Ovary (tissue), 7 donors: ENCODE measurements at regions not wholly inside any gene's neighbourhood (a gene's known extent, or its start where the extent isn't known, plus 50 kb on each side); places are given as distances from the start of the nearest gene placed in this dataset.

Experiments used
- DNase-seq, 5 donors: peaks; one replicate each; pipeline ENCODE4 v3.0.0-alpha.2; 2019 to 2020
- H3K27ac ChIP-seq, 2 donors: fragments of 200-600 bp; one replicate each; pipeline versions ENCODE4 v1.5.1 to v1.8.0; 2019 to 2022
- H3K27me3 ChIP-seq: fragments of 200-600 bp; one replicate; pipeline ENCODE4 v1.8.0; 2022
- H3K36me3 ChIP-seq: fragments of 200-600 bp; sonication (generic); one replicate; pipeline ENCODE4 v1.5.1; 2019
- H3K4me1 ChIP-seq: one replicate; pipeline ENCODE4 v1.8.1; 2013; ENCODE audit warnings: mild to moderate bottlenecking, moderate library complexity; ENCODE audit not compliant: insufficient read depth
- H3K4me3 ChIP-seq: fragments of 200-600 bp; sonication (generic); one replicate; pipeline ENCODE4 v1.5.1; 2017
- H3K9me3 ChIP-seq, 2 donors: fragments of 200-600 bp in 1 of 2; sonication (generic) in 1 of 2; one replicate each; pipeline versions ENCODE4 v1.5.1 to v1.8.1; 2013 to 2019; ENCODE audit warnings: mild to moderate bottlenecking in 1 of 2, moderate library complexity in 1 of 2
- EP300 ChIP-seq: sonication (generic); formaldehyde crosslinking; IDR thresholded peaks from one replicate; pipeline ENCODE4 v1.6.1; 2017; ENCODE audit warnings: antibody characterized with exemption
- POLR2A ChIP-seq: fragments of 450-650 bp; IDR thresholded peaks from one replicate; pipeline ENCODE4 v1.6.1; 2017; ENCODE audit warnings: antibody characterized with exemption, mild to moderate bottlenecking, moderate library complexity
- WGBS, 3 donors: extraction: QIAGEN DNeasy Blood & Tissue Kit in 1 of 3; methylation state at CpG; one replicate each; pipeline versions ENCODE4 v1.1.5 to v1.1.7; 2013 to 2017; 5-methylcytosine and 5-hydroxymethylcytosine counted together
- intact Hi-C, 4 donors: fragments of 100-400 bp; cut with DNase I; formaldehyde crosslinking; loops; one replicate each; pipeline versions ENCODE4 v1.11.0 to v1.15.1; 2022 to 2023
- TF ChIP-seq, protein P1 (sequence below), 3 donors: fragments of 450-650 bp in 2 of 3; fragments of 200-600 bp in 1 of 3; IDR thresholded peaks; one replicate each; pipeline versions ENCODE4 v1.5.1 to v1.8.0; 2016 to 2022; ENCODE audit warnings: antibody characterized with exemption in 3 of 3, mild to moderate bottlenecking in 1 of 3
- donor health status: DM: no; HTN: no; CAD: no; lungs with moderate emphysema.
- donor health status: DM: no; HTN: no; CAD: no.
- donor health status: Bipolar disorder and iron deficiency.
- donor health status: DM: no; HTN: no; CAD: no.
- donor health status: DM: yes; HTN: yes; CAD: no.

DNA sequence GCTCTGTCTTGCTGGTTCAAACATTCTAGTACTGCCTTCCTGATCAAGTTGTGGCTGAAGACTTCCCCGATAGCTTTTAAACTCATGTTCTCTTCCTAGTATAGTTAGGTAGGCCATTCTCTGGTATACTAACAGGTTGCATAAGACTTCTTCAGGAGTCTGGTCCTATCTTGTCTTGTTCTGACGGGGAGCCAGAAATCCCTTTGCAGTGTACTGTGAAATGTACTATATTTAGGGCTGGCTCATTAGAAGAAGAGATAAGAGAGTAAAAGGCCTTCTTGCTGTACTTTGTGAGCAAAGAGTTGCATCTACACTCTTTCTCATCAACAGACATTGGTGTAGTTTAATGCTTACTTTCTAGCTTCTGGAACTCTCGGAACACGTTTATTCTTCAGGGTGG lies 331.9 kb downstream of the NUP35 start:
- DNase-seq = no peak
- Histone ChIP-seq H3K27ac (no peak overlapping the region), H3K4me1 (no peaks in the 10 kb centered on the region), H3K4me3 (no peak overlapping the region), H3K9me3 (no peaks in the 10 kb centered on the region), H3K36me3 (no peaks in the 10 kb centered on the region), H3K27me3 (no peaks in the 10 kb centered on the region)
- TF ChIP-seq EP300 = no peak
- no peak for TF ChIP-seq POLR2A
- TF ChIP-seq, protein P1, sequence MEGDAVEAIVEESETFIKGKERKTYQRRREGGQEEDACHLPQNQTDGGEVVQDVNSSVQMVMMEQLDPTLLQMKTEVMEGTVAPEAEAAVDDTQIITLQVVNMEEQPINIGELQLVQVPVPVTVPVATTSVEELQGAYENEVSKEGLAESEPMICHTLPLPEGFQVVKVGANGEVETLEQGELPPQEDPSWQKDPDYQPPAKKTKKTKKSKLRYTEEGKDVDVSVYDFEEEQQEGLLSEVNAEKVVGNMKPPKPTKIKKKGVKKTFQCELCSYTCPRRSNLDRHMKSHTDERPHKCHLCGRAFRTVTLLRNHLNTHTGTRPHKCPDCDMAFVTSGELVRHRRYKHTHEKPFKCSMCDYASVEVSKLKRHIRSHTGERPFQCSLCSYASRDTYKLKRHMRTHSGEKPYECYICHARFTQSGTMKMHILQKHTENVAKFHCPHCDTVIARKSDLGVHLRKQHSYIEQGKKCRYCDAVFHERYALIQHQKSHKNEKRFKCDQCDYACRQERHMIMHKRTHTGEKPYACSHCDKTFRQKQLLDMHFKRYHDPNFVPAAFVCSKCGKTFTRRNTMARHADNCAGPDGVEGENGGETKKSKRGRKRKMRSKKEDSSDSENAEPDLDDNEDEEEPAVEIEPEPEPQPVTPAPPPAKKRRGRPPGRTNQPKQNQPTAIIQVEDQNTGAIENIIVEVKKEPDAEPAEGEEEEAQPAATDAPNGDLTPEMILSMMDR (IDR thresholded peaks at IDR 0.05) = no peak
- intact Hi-C loops = no loop called here
- 73 to 80% (median 73%) methylated on average over 4 of the region's 4 CpGs for WGBS, 3 donors

DNA sequence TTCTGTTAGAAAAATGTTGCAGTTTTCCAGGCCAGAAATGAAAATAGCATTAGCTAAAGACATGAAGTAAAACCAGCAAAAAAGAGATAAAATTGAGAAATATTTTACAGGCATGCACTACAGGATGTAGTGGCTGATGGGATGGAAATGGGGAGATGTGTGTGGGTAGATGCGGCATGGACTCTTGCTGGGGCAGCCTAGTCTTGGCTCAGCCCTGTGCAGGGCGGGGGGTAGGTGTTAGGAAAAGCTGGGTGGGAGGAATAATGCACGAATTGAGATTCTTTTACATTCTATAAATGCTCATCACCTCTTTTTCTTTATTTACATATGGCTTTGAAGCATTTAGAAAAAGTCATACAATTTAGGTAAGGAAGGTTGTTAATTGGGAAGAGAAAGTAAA lies 334.2 kb downstream of the NUP35 start:
- TF ChIP-seq, protein P1 (IDR thresholded peaks at IDR 0.05) = no peak
- no peak for TF ChIP-seq EP300
- TF ChIP-seq POLR2A = no peak
- H3K27me3 ChIP-seq = no peaks in the 10 kb centered on the region
- no peaks in the 10 kb centered on the region for H3K4me1 ChIP-seq
- H3K27ac ChIP-seq = no peak overlapping the region
- no peaks in the 10 kb centered on the region for H3K9me3 ChIP-seq
- H3K4me3 ChIP-seq = no peak overlapping the region
- intact Hi-C loops = no loop called here
- H3K36me3 ChIP-seq = no peaks in the 10 kb centered on the region
- no peak for DNase-seq
- WGBS, 3 donors = 55 to 64% (median 58%) methylated on average over 3 of the region's 3 CpGs

DNA sequence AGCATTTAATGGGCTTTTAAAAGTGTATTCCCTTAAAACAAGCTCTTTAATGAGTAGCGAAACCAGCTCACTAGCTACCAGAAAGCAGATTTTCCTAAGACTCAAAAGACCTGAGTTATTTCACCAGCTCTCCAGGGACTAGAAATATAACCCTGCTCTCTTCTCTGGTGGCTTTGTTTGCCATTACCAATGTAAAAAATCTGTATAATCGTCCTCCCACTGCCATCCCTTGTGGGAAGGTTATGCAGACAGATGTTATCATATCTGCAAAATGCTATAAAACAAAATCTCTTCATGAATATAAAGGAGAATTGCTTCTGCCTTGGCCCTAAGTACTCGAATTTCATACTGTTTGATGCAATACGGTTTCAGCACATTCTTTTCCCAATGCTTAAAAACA lies 335.2 kb downstream of the NUP35 start:
- 45 to 55% (median 50%) methylated on average over 4 of the region's 4 CpGs for WGBS, 3 donors
- no peak for DNase-seq
- no peak overlapping the region for H3K4me3 ChIP-seq
- no peaks in the 10 kb centered on the region for H3K27me3 ChIP-seq
- no peak overlapping the region for H3K27ac ChIP-seq
- no peaks in the 10 kb centered on the region for H3K9me3 ChIP-seq
- no peaks in the 10 kb centered on the region for H3K4me1 ChIP-seq
- no peaks in the 10 kb centered on the region for H3K36me3 ChIP-seq
- TF ChIP-seq POLR2A (no peak), EP300 (no peak)
- TF ChIP-seq, protein P1 (IDR thresholded peaks at IDR 0.05) = no peak
- intact Hi-C loops = no loop called here

DNA sequence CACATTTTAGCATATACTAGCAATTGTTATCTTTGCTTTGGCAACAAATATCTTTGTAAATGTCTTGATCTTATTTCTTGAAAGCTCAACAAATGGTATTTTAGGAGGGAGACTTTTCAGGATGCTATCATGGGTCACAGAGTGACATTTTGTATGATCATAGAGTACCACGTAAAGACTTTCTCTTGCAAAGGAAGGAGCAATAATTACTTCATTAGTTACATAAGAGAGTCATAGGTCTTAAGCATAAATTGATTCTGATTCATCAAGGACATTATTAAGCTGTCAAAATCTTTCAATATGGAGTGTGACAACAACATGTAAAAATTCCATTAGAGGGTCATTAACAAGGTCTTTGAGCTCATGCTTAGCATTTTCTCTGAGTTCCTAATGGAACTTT lies 339.6 kb downstream of the NUP35 start:
- Histone ChIP-seq H3K9me3 (no peaks in the 10 kb centered on the region), H3K4me3 (no peak overlapping the region), H3K4me1 (no peaks in the 10 kb centered on the region), H3K27ac (no peak overlapping the region), H3K36me3 (no peaks in the 10 kb centered on the region), H3K27me3 (no peaks in the 10 kb centered on the region)
- WGBS, 3 donors = 91 to 95% (median 95%) methylated on average over 1 of the region's 1 CpG
- no peak for DNase-seq
- intact Hi-C loops = no loop called here
- TF ChIP-seq, protein P1 (IDR thresholded peaks at IDR 0.05) = no peak
- TF ChIP-seq EP300 (no peak), POLR2A (no peak)

DNA sequence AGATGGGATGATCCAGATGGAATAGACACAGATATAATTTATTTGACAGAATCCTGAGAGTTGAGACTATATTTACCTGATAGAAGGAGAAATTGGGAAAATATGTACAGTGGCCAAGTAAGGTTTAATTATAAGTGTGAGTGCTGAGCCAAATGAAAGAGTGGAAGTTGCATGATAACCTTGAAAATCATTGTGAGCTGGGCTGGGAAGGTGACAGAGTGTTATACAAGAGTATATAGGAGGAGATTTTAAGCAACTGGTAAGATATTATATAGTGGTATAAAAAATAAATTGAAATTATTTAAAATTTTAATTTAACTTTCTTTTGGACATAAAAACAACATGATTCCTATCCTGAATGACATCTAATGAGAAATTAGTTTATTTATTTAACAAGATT lies 340.8 kb downstream of the NUP35 start:
- H3K36me3 ChIP-seq = no peaks in the 10 kb centered on the region
- H3K4me3 ChIP-seq = no peak overlapping the region
- intact Hi-C loops = no loop called here
- no peaks in the 10 kb centered on the region for H3K4me1 ChIP-seq
- no peaks in the 10 kb centered on the region for H3K9me3 ChIP-seq
- DNase-seq = no peak
- TF ChIP-seq EP300 = no peak
- TF ChIP-seq, protein P1 (IDR thresholded peaks at IDR 0.05) = no peak
- TF ChIP-seq POLR2A = no peak
- no peaks in the 10 kb centered on the region for H3K27me3 ChIP-seq
- no peak overlapping the region for H3K27ac ChIP-seq
